ENCODE measurements at regions not wholly inside any gene's neighbourhood (a gene's known extent, or its start where the extent isn't known, plus 50 kb on each side); places are given as distances from the start of the nearest gene placed in this dataset.

DNA sequence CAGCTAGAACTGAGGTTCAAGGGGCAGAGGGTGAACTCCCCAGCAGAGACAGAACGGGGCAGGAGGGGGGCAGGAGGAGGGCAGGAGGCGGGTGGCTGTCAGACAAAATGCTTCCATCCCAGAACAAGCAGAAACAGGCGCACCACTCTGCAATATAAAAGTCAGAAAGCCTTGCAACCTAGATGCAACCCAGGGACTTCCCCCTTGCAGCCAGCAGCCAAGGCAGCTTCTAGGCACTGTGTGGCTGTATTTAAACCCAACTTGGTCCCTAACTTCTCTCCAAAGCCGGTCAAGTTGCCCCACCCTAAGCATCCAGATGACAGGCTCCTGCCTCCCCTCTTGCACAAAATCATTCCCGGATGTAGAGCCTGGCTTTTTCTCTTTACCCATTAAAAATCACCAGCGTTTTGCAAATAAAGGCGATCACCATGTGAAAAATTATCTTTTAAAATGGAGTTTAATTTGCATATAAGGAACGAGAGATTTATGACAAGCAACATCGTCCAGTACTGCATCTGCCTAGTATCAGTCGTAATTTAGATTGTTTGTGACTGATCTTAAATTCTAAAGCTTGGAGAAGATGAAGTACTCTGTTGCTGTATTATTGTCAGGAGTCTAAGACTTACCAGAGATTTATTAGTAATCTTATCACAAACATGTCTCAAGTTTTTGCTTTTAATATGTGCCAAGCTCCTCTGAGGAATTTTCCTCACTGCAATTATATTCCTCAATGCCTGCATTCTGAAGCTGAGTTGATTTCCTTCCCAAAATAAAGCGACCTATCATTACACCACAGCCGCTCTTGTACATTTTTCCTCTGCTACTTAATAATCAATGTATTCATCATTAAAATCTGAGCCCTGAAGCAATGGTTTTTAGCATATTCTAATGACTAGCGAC, 307.1 kb upstream of the ZNF507 start:
- H3K4ac ChIP-seq (ENCODE audit: low read depth, low read length), result no peak overlapping the region
- H3K9ac ChIP-seq (ENCODE audit: low read length), result no peak overlapping the region
- no peak overlapping the region for H2AK5ac ChIP-seq (ENCODE audit: low read length)
- H3K79me1 ChIP-seq (ENCODE audit: low read length), result peaks cover 2% of the 10 kb centered on the region
- H2BK120ac ChIP-seq (ENCODE audit: insufficient read depth, low read length, poor library complexity), result no peak overlapping the region
- no peak overlapping the region for H3K18ac ChIP-seq (ENCODE audit: low read length)
- H4K91ac ChIP-seq (ENCODE audit: low read depth, low read length), result no peak overlapping the region
- no peaks in the 10 kb centered on the region for H3K9me3 ChIP-seq (ENCODE audit: insufficient read depth, low read depth, low read length)
- no CpG with 5 or more reads among the region's 13 CpGs for WGBS (ENCODE audit: extremely low coverage, insufficient coverage, insufficient read length)
- no peaks in the 10 kb centered on the region for H3K27me3 ChIP-seq (ENCODE audit: insufficient read depth, low read length)
- H3K4me2 ChIP-seq (ENCODE audit: low read length), result no peak overlapping the region
- H2BK12ac ChIP-seq (ENCODE audit: low read length), result no peak overlapping the region
- no peak overlapping the region for H4K8ac ChIP-seq (ENCODE audit: low read depth, low read length)
- H3K23ac ChIP-seq (ENCODE audit: low read length), result no peak overlapping the region
- H3K14ac ChIP-seq (ENCODE audit: low read length), result no peak overlapping the region
- no peaks in the 10 kb centered on the region for H3K36me3 ChIP-seq (ENCODE audit: control insufficient read depth in 1 of 2, insufficient read depth in 2 of 2, low read length in 2 of 2)
- H3K4me1 ChIP-seq (ENCODE audit: control insufficient read depth in 1 of 2, insufficient read depth in 2 of 2, low read length in 2 of 2), result peaks cover 2 to 4% of the 10 kb centered on the region in 2 experiments
- no peak overlapping the region for H3K4me3 ChIP-seq (ENCODE audit: low read depth, low read length)
- H3K27ac ChIP-seq (ENCODE audit: low read depth, low read length), result no peak overlapping the region
- no peaks in the 10 kb centered on the region for H3K79me2 ChIP-seq (ENCODE audit: control insufficient read depth, insufficient read depth, low read length, poor library complexity)
- DNase-seq, result no peak
- H2BK5ac ChIP-seq (ENCODE audit: low read depth, low read length, poor library complexity), result no peak overlapping the region
- no peak overlapping the region for H4K12ac ChIP-seq (ENCODE audit: low read depth, low read length)
- no peak overlapping the region for H2AFZ ChIP-seq (ENCODE audit: insufficient read depth, low read length, poor library complexity)

DNA sequence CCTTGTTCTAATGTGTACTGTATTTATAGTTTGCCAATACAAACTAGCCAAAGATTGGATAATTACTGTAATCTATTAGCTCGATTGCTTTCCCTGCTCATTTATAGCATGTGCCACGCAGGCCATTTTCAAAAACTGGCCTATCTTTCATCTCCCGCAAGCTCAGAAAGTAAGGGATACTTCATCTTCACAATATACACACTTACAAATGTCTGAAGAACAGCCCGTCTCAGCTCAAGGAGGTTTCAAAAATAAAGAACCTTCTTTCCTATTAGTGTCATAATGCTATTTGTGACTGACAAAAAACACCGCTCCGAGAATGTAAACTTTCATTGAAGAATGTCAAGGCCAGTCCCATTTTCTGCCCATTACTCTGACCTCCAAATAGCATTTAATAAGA, 306.4 kb upstream of the ZNF507 start:
- Histone ChIP-seq H3K79me2 (ENCODE audit: control insufficient read depth, insufficient read depth, low read length, poor library complexity) (no peaks in the 10 kb centered on the region), H4K91ac (ENCODE audit: low read depth, low read length) (no peak overlapping the region), H3K9me3 (ENCODE audit: insufficient read depth, low read depth, low read length) (no peaks in the 10 kb centered on the region), H3K9ac (ENCODE audit: low read length) (no peak overlapping the region), H2AFZ (ENCODE audit: insufficient read depth, low read length, poor library complexity) (no peak overlapping the region), H3K27ac (ENCODE audit: low read depth, low read length) (no peak overlapping the region), H3K27me3 (ENCODE audit: insufficient read depth, low read length) (no peaks in the 10 kb centered on the region), H3K18ac (ENCODE audit: low read length) (no peak overlapping the region), H3K23ac (ENCODE audit: low read length) (no peak overlapping the region), H2BK120ac (ENCODE audit: insufficient read depth, low read length, poor library complexity) (no peak overlapping the region), H2AK5ac (ENCODE audit: low read length) (no peak overlapping the region), H3K36me3 (ENCODE audit: control insufficient read depth in 1 of 2, insufficient read depth in 2 of 2, low read length in 2 of 2) (no peaks in the 10 kb centered on the region), H3K4ac (ENCODE audit: low read depth, low read length) (no peak overlapping the region), H2BK12ac (ENCODE audit: low read length) (no peak overlapping the region), H4K12ac (ENCODE audit: low read depth, low read length) (no peak overlapping the region), H3K4me3 (ENCODE audit: low read depth, low read length) (no peak overlapping the region), H2BK5ac (ENCODE audit: low read depth, low read length, poor library complexity) (no peak overlapping the region), H3K14ac (ENCODE audit: low read length) (no peak overlapping the region), H3K4me1 (ENCODE audit: control insufficient read depth in 1 of 2, insufficient read depth in 2 of 2, low read length in 2 of 2) (peaks cover 2 to 4% of the 10 kb centered on the region in 2 experiments), H4K8ac (ENCODE audit: low read depth, low read length) (no peak overlapping the region), H3K4me2 (ENCODE audit: low read length) (no peak overlapping the region), H3K79me1 (ENCODE audit: low read length) (peaks cover 2% of the 10 kb centered on the region)
- WGBS (ENCODE audit: extremely low coverage, insufficient coverage, insufficient read length), result no CpG with 5 or more reads among the region's 6 CpGs
- DNase-seq, result no peak

DNA sequence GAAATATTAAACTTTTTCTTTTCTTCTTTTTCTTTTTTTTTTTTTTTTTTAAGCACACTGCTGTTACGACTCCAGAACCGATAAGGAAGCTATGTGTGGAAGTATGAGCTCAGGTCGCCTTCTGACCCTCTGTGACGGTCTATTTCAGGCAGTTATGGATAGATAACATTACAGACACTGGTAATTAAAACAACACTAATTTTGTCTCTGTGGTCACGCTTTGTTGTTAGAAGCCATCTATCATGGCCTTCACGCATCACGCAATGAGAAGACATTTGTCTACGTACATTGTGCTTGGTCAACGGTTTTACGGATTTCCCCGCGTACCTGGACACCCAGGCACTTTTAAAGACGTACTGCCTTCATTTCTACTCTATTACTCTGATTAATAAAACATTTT, 306.0 kb upstream of the ZNF507 start:
- Histone ChIP-seq H3K4me3 (ENCODE audit: low read depth, low read length) (no peak overlapping the region), H3K4ac (ENCODE audit: low read depth, low read length) (no peak overlapping the region), H3K27ac (ENCODE audit: low read depth, low read length) (no peak overlapping the region), H3K36me3 (ENCODE audit: control insufficient read depth in 1 of 2, insufficient read depth in 2 of 2, low read length in 2 of 2) (no peaks in the 10 kb centered on the region), H3K79me1 (ENCODE audit: low read length) (peaks cover 2% of the 10 kb centered on the region), H3K9me3 (ENCODE audit: insufficient read depth, low read depth, low read length) (peaks cover 2% of the 10 kb centered on the region), H2AK5ac (ENCODE audit: low read length) (no peak overlapping the region), H3K14ac (ENCODE audit: low read length) (no peak overlapping the region), H3K27me3 (ENCODE audit: insufficient read depth, low read length) (no peaks in the 10 kb centered on the region), H3K4me1 (ENCODE audit: control insufficient read depth in 1 of 2, insufficient read depth in 2 of 2, low read length in 2 of 2) (peaks cover 2 to 4% of the 10 kb centered on the region in 2 experiments), H3K4me2 (ENCODE audit: low read length) (no peak overlapping the region), H4K91ac (ENCODE audit: low read depth, low read length) (no peak overlapping the region), H3K18ac (ENCODE audit: low read length) (no peak overlapping the region), H2BK120ac (ENCODE audit: insufficient read depth, low read length, poor library complexity) (no peak overlapping the region), H4K8ac (ENCODE audit: low read depth, low read length) (no peak overlapping the region), H2BK12ac (ENCODE audit: low read length) (no peak overlapping the region), H3K79me2 (ENCODE audit: control insufficient read depth, insufficient read depth, low read length, poor library complexity) (no peaks in the 10 kb centered on the region), H2BK5ac (ENCODE audit: low read depth, low read length, poor library complexity) (no peak overlapping the region), H3K9ac (ENCODE audit: low read length) (no peak overlapping the region), H2AFZ (ENCODE audit: insufficient read depth, low read length, poor library complexity) (no peak overlapping the region), H4K12ac (ENCODE audit: low read depth, low read length) (no peak overlapping the region), H3K23ac (ENCODE audit: low read length) (no peak overlapping the region)
- WGBS (ENCODE audit: extremely low coverage, insufficient coverage, insufficient read length), result no CpG with 5 or more reads among the region's 13 CpGs
- DNase-seq, result no peak

DNA sequence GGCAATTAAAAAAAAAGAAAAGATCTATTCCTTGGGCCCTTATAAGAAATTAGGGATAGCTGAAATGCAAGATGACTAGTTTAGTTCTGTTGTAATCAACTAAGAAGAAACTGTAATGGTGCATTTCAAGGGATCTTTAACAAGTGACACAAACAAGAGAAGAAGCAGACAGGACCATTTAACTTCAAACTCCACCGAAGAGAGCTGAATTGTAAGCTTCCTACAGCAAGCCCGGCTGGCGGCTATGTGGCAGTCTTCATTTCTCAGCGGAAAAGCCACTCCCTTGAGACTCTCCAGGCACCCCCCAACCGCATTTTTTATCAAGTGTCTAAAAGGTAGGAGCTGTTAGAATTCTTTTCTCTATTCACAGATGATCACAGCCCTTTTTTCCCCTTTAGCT, 305.2 kb upstream of the ZNF507 start:
- H3K27me3 ChIP-seq (ENCODE audit: insufficient read depth, low read length), result no peaks in the 10 kb centered on the region
- no peak overlapping the region for H3K14ac ChIP-seq (ENCODE audit: low read length)
- no peak overlapping the region for H3K23ac ChIP-seq (ENCODE audit: low read length)
- no peak overlapping the region for H3K18ac ChIP-seq (ENCODE audit: low read length)
- peaks cover 2% of the 10 kb centered on the region for H3K79me1 ChIP-seq (ENCODE audit: low read length)
- H3K4ac ChIP-seq (ENCODE audit: low read depth, low read length), result no peak overlapping the region
- no peaks in the 10 kb centered on the region for H3K36me3 ChIP-seq (ENCODE audit: control insufficient read depth in 1 of 2, insufficient read depth in 2 of 2, low read length in 2 of 2)
- H3K79me2 ChIP-seq (ENCODE audit: control insufficient read depth, insufficient read depth, low read length, poor library complexity), result no peaks in the 10 kb centered on the region
- H2AK5ac ChIP-seq (ENCODE audit: low read length), result no peak overlapping the region
- no peak overlapping the region for H4K8ac ChIP-seq (ENCODE audit: low read depth, low read length)
- H2BK5ac ChIP-seq (ENCODE audit: low read depth, low read length, poor library complexity), result no peak overlapping the region
- no peak overlapping the region for H2BK120ac ChIP-seq (ENCODE audit: insufficient read depth, low read length, poor library complexity)
- H2AFZ ChIP-seq (ENCODE audit: insufficient read depth, low read length, poor library complexity), result no peak overlapping the region
- no peak overlapping the region for H4K12ac ChIP-seq (ENCODE audit: low read depth, low read length)
- no peak overlapping the region for H3K4me3 ChIP-seq (ENCODE audit: low read depth, low read length)
- no peak overlapping the region for H3K4me2 ChIP-seq (ENCODE audit: low read length)
- no peak overlapping the region for H3K27ac ChIP-seq (ENCODE audit: low read depth, low read length)
- WGBS (ENCODE audit: extremely low coverage, insufficient coverage, insufficient read length), result no CpG with 5 or more reads among the region's 5 CpGs
- DNase-seq, result no peak
- H3K9ac ChIP-seq (ENCODE audit: low read length), result no peak overlapping the region
- peaks cover 2% of the 10 kb centered on the region for H3K9me3 ChIP-seq (ENCODE audit: insufficient read depth, low read depth, low read length)
- peaks cover 2 to 4% of the 10 kb centered on the region in 2 experiments for H3K4me1 ChIP-seq (ENCODE audit: control insufficient read depth in 1 of 2, insufficient read depth in 2 of 2, low read length in 2 of 2)
- H2BK12ac ChIP-seq (ENCODE audit: low read length), result no peak overlapping the region
- no peak overlapping the region for H4K91ac ChIP-seq (ENCODE audit: low read depth, low read length)
